AG09319 (cell line): ENCODE measurements at regions not wholly inside any gene's neighbourhood (a gene's known extent, or its start where the extent isn't known, plus 50 kb on each side); places are given as distances from the start of the nearest gene placed in this dataset.

Experiments
- DNase-seq: peaks from one replicate; pipeline ENCODE4 v3.0.0-alpha.2; 2010; ENCODE audit warnings: low read depth; ENCODE audit errors: extremely low read depth
- TF ChIP-seq, protein P1 (sequence below): IDR thresholded peaks from 2 replicates; pipeline ENCODE4 v1.5.1; 2011; ENCODE audit warnings: low read depth, mild to moderate bottlenecking, inconsistent platforms, low read length, moderate library complexity

DNA sequence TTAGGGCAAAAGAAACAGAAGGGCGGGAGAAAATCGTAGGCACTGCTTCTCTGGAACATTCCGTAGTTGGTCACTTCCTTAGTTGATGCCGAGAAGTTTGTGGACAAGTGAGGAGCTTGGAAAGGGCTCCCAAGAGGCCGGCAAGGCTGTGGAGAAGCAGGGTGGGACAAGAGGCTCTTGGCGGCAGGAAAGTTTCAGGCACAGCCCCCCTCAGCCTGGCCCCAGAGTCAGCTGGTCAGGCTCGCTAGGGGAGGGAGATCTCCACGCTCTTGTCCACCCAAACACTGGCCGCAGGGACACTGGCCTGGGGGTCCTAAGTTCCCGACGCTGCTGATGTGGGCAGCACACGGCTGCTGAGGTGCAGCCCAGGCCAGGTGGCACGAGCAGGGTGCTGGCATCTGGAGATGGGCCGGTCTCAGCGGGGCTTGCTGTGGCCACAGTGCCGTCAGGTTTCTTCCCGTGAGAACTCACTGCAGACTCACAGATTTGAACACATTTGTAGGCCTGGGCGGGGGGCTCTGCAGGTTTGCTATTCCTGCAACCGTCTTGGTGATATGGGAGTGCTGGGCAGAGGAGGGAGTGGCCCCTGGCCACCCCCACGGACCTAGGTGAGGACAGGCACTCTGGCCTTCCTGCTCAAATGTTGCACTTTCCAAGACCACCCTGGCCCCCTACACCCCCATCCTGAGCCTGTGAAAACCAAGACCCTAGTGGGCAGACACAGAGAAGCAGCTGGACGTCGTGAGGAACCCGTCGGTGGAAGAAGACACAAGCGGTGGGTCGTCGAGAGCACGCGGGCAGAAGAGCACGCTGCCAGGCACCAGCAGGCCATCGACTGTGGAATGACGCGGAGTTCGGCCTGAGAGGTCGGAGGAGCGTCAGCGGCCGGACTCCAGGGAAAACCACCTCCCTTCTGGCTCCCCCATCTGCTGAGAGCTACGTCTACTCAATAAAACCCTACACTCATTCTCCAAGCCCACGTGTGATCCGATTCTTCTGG is 160.1 kb downstream of the ERMARD start:
- DNase-seq: no peak
- TF ChIP-seq, protein P1, sequence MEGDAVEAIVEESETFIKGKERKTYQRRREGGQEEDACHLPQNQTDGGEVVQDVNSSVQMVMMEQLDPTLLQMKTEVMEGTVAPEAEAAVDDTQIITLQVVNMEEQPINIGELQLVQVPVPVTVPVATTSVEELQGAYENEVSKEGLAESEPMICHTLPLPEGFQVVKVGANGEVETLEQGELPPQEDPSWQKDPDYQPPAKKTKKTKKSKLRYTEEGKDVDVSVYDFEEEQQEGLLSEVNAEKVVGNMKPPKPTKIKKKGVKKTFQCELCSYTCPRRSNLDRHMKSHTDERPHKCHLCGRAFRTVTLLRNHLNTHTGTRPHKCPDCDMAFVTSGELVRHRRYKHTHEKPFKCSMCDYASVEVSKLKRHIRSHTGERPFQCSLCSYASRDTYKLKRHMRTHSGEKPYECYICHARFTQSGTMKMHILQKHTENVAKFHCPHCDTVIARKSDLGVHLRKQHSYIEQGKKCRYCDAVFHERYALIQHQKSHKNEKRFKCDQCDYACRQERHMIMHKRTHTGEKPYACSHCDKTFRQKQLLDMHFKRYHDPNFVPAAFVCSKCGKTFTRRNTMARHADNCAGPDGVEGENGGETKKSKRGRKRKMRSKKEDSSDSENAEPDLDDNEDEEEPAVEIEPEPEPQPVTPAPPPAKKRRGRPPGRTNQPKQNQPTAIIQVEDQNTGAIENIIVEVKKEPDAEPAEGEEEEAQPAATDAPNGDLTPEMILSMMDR: no peak

DNA sequence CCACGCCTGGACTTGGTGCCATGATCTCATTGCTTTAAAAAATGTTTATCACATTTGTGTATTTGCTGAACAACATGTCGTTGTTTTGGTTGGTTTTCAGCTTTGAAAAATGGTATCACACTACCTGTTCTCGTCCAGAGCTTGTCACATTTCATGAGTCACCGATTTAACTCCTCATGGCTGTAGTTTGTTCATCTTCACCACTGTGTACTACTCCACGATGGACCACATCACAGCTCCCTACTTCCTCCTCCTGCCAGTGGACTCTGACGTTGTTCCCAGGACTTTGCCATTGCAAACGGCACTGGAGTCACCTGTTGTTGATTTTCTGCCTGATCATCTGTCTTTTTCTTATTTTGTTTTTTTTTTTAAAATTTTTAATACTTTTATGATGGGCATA is 157.7 kb downstream of the ERMARD start:
- no peak for DNase-seq
- TF ChIP-seq, protein P1: no peak

DNA sequence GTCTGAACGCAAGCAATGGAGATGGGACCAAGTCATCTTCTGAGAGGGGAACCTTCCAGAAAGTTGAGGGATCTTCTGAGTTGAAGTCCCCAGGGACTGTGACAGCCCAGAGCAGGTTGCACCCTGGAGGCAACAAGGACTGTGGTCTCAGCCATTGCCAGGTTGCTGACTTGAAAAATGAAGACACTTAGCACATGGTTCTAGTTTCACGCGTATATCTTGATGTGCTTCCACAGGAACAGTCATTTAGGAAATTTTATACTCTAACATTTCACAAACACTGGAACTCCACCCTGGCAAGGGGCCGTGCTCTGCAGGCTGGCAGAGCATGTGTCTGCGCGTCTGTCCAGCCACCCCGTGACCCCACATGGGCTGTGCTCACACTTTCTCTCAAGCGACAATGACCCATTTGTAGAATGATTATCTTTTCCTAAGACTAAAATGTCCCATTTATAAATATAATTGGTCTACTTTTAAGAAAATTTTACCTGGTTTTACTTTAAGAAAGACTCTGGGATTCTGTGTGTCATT is 157.0 kb downstream of the ERMARD start:
- TF ChIP-seq, protein P1: no peak
- no peak for DNase-seq

DNA sequence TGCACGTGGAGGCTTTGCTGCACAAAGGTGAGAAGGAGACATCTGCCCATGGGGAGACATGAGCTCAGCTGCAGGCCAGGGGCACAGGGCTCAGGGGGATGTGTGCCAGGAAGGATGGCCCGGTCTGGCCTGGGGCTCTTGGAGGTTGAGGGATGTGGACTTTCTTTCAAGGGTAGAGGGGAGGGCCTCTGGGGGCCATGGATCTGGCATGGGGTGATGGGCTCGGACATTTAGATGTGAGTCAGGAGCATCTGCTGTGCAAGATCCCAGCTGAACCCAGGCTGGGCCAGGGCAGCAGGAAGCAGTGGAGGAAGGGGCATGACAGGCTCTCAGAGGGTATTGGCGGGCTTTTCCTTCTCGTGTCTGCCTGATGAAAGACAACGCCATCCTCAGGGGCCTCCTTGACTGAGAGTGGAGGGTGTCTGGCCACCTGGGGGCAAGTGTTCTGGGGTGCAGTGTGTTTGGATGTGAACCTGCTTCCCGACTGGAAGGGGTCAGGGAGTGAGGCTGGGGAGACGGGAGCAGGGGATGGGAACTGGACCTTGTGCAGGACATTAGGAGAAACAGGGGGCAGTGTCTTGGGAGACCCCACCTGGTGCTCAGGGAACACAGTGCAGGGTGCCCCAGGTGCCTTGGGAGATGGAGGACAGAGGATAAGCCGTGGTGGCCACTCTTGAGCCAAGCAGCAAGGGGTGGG is 156.1 kb downstream of the ERMARD start:
- DNase-seq: no peak
- TF ChIP-seq, protein P1: no peak

- TF ChIP-seq, protein P1: no peak
- DNase-seq: no peak
Measured at GRCh38 chr6:169906688-169907418, 155.4 kb downstream of the ERMARD start.

GRCh38 chr6:169906004-169906687 is 154.7 kb downstream of the ERMARD start:
- no peak for DNase-seq
- TF ChIP-seq, protein P1: no peak
